HG02571 (cell line): ENCODE measurements at regions not wholly inside any gene's neighbourhood (a gene's known extent, or its start where the extent isn't known, plus 50 kb on each side); places are given as distances from the start of the nearest gene placed in this dataset.

ENCODE experiments used
- ATAC-seq: cut with Tn5 transposase; IDR thresholded peaks from one replicate; pipeline ENCODE4 v1.9.1; 2021; ENCODE audit warnings: mild to moderate bottlenecking, moderate library complexity; ENCODE audit not compliant: unreplicated experiment

GRCh38 chr13:37944081-37944868 lies 74.7 kb upstream of the TRPC4 start:
- ATAC-seq = no peak

GRCh38 chr13:37942929-37943328 lies 73.4 kb upstream of the TRPC4 start:
- ATAC-seq = no peak

- no peak for ATAC-seq
Measured at GRCh38 chr13:37934339-37935191, 65.0 kb upstream of the TRPC4 start.

- no peak for ATAC-seq
Measured at GRCh38 chr13:37929308-37929707, 59.7 kb upstream of the TRPC4 start.

- no peak for ATAC-seq
Measured at GRCh38 chr13:37927561-37927960, 58.0 kb upstream of the TRPC4 start.

- ATAC-seq = no peak
Measured at GRCh38 chr13:37925878-37926473, 56.4 kb upstream of the TRPC4 start.

- no peak for ATAC-seq
Measured at GRCh38 chr13:37923236-37923635, 53.7 kb upstream of the TRPC4 start.

- ATAC-seq = no peak
Measured at GRCh38 chr13:37919329-37919880, 49.8 kb upstream of the TRPC4 start.
